Psoas muscle (tissue), 7 donors: ENCODE measurements at regions not wholly inside any gene's neighbourhood (a gene's known extent, or its start where the extent isn't known, plus 50 kb on each side); places are given as distances from the start of the nearest gene placed in this dataset.
"Not testable (repeated sequence)": the region's sequence is repeated elsewhere in the genome, so short reads cannot be mapped to it uniquely, and the experiment has no call there.

ENCODE experiments used
- ATAC-seq, 4 donors: fragments of 200-7000 bp; cut with Tn5 transposase; one replicate each; pipeline ENCODE4 v1.9.1; 2020; ENCODE audit warnings: moderate library complexity in 3 of 4, mild to moderate bottlenecking in 2 of 4
- DNase-seq, 2 donors: peaks; one replicate each; pipeline ENCODE4 v3.0.0-alpha.2; 2020
- H3K27ac ChIP-seq: fragments of 200-600 bp; one replicate; pipeline ENCODE4 v1.8.0; 2022
- H3K27me3 ChIP-seq, 3 donors: fragments of 200-600 bp in 1 of 3; one replicate each; pipeline versions ENCODE4 v1.6.1 to v1.8.0; 2013 to 2022; ENCODE audit warnings: low read length in 2 of 3, mild to moderate bottlenecking in 2 of 3, moderate library complexity in 1 of 3; ENCODE audit not compliant: insufficient read depth in 3 of 3
- H3K36me3 ChIP-seq, 2 donors: fragments of 200-600 bp in 1 of 2; one replicate each; pipeline versions ENCODE4 v1.6.1 to v1.8.0; 2013 to 2022; ENCODE audit warnings: low read depth in 1 of 2, mild to moderate bottlenecking in 1 of 2, moderate library complexity in 1 of 2; ENCODE audit not compliant: insufficient read depth in 1 of 2
- H3K4me1 ChIP-seq: fragments of 200-600 bp; one replicate; pipeline ENCODE4 v1.8.0; 2022
- H3K4me3 ChIP-seq: fragments of 200-600 bp; one replicate; pipeline ENCODE4 v1.8.0; 2022; ENCODE audit warnings: mild to moderate bottlenecking
- H3K9me3 ChIP-seq: fragments of 200-600 bp; one replicate; pipeline ENCODE4 v1.8.0; 2022
- WGBS, 3 donors: extraction: QIAGEN DNeasy Blood & Tissue Kit; methylation state at CpG; one replicate each; pipeline versions ENCODE4 v1.1.6 to v1.1.7; 2013; 5-methylcytosine and 5-hydroxymethylcytosine counted together
- intact Hi-C, 2 donors: fragments of 100-400 bp; cut with DNase I; formaldehyde crosslinking; loops; one replicate each; pipeline versions ENCODE4 v1.11.0 to v1.14.2; 2022
- TF ChIP-seq, protein P1 (sequence below): fragments of 200-600 bp; IDR thresholded peaks from one replicate; pipeline ENCODE4 v1.8.0; 2022; ENCODE audit warnings: antibody characterized with exemption
- donor health status: healthy with polysubstance abuse.
- donor health status: DM: no; HTN: no; CAD: no; lungs with moderate emphysema.
- donor health status: Bipolar disorder and iron deficiency.
- donor health status: healthy.
- donor health status: DM: yes; HTN: yes; CAD: no.
- donor health status: DM: no; HTN: no; CAD: no.
- donor health status: DM: yes; HTN: yes; CAD: no.

- DNase-seq (peak; percentile 39 to 67), ATAC-seq (peak; percentile 0 to 25 (median 18))
- H3K9me3 ChIP-seq, intact Hi-C loops, H3K27me3 ChIP-seq, H3K36me3 ChIP-seq, H3K4me1 ChIP-seq: not testable (repeated sequence)
- WGBS, 3 donors, result 0 to 1% (median 1%) methylated on average over 25 to 50 of the region's 52 CpGs
- H3K27ac ChIP-seq, result peak overlapping the region; percentile 94
- peak overlapping the region; percentile 72 for H3K4me3 ChIP-seq
These were observed 79.8 kb upstream of the METTL9 start for GRCh38 chr16:21519361-21520133.

GRCh38 chr16:21520134-21521047, 79.0 kb upstream of the METTL9 start:
- H3K27me3 ChIP-seq, H3K4me1 ChIP-seq, H3K36me3 ChIP-seq, intact Hi-C loops, H3K9me3 ChIP-seq: not testable (repeated sequence)
- peak overlapping the region; percentile 94 for H3K27ac ChIP-seq
- WGBS, 3 donors, result 3 to 6% (median 4%) methylated on average over 90 to 98 of the region's 101 CpGs
- ATAC-seq (peak; percentile 66 to 87 (median 80)), DNase-seq (peak; percentile 99)
- H3K4me3 ChIP-seq, result peak overlapping the region; percentile 72

GRCh38 chr16:21521048-21521389, 78.4 kb upstream of the METTL9 start:
- H3K27ac ChIP-seq, intact Hi-C loops, H3K4me1 ChIP-seq, H3K36me3 ChIP-seq, H3K4me3 ChIP-seq, H3K9me3 ChIP-seq, ATAC-seq, H3K27me3 ChIP-seq: not testable (repeated sequence)
- peak in 1 of 2 donors; percentile 19 for DNase-seq
- WGBS, 3 donors, result 69 to 79% (median 72%) methylated on average over 6 to 7 of the region's 8 CpGs

GRCh38 chr16:21521390-21522143, 77.8 kb upstream of the METTL9 start:
- DNase-seq, result peak; percentile 34 to 53
- H3K36me3 ChIP-seq, H3K27me3 ChIP-seq, H3K9me3 ChIP-seq, H3K4me3 ChIP-seq, ATAC-seq, H3K27ac ChIP-seq, intact Hi-C loops, H3K4me1 ChIP-seq: not testable (repeated sequence)
- WGBS, 3 donors, result 58 to 60% (median 60%) methylated on average over 23 to 24 of the region's 24 CpGs

GRCh38 chr16:21522846-21523245, 76.5 kb upstream of the METTL9 start:
- H3K4me3 ChIP-seq, ATAC-seq, H3K4me1 ChIP-seq, H3K9me3 ChIP-seq, H3K27ac ChIP-seq, H3K36me3 ChIP-seq, DNase-seq, intact Hi-C loops, H3K27me3 ChIP-seq: not testable (repeated sequence)
- WGBS, 3 donors, result 93 to 94% (median 94%) methylated on average over 20 of the region's 20 CpGs

DNA sequence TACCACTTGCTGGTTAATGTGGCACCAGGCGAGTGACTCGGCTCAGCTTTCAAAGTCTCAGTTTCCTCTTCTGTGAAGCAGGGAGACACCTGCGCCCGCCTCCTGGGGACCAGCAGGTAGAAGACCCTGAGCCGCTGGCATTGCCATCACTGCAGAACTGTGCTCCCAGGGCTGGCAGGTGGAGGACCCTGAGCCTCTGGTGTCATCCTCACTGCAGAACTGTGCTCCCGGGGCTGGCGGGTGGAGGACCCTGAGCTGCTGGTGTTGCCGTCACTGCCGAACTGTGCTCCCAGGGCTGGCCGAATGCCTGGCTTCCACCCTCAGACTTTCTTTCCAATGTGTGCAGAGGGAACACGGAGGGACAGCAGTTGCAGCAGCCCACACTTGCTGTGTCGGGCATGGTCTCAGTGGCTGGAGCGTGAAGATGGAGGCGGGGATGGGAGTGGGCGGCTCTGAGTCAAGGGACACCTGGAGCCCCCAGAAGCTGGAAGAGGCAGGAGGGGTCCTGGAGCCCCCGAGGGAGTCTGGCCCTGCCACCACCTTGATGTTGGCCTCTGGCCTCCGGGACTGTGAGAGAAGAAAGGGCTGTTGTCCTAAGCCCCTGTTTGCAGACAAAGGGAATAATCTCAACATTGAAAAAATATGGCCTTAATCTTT, 75.8 kb upstream of the METTL9 start:
- WGBS, 3 donors, result 88 to 90% (median 89%) methylated on average over 17 of the region's 17 CpGs
- H3K36me3 ChIP-seq, result no peaks in the 10 kb centered on the region
- DNase-seq, result no peak
- TF ChIP-seq, protein P1, sequence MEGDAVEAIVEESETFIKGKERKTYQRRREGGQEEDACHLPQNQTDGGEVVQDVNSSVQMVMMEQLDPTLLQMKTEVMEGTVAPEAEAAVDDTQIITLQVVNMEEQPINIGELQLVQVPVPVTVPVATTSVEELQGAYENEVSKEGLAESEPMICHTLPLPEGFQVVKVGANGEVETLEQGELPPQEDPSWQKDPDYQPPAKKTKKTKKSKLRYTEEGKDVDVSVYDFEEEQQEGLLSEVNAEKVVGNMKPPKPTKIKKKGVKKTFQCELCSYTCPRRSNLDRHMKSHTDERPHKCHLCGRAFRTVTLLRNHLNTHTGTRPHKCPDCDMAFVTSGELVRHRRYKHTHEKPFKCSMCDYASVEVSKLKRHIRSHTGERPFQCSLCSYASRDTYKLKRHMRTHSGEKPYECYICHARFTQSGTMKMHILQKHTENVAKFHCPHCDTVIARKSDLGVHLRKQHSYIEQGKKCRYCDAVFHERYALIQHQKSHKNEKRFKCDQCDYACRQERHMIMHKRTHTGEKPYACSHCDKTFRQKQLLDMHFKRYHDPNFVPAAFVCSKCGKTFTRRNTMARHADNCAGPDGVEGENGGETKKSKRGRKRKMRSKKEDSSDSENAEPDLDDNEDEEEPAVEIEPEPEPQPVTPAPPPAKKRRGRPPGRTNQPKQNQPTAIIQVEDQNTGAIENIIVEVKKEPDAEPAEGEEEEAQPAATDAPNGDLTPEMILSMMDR, result no peak
- intact Hi-C loops, result no loop called here
- no peaks in the 10 kb centered on the region for H3K27me3 ChIP-seq
- no peak overlapping the region for H3K4me3 ChIP-seq
- H3K4me1 ChIP-seq, result no peaks in the 10 kb centered on the region
- H3K9me3 ChIP-seq, result no peaks in the 10 kb centered on the region
- no peak for ATAC-seq
- no peak overlapping the region for H3K27ac ChIP-seq
